KOPT-K1 (cell line): ENCODE measurements at regions not wholly inside any gene's neighbourhood (a gene's known extent, or its start where the extent isn't known, plus 50 kb on each side); places are given as distances from the start of the nearest gene placed in this dataset.
A peak's percentile ranks its signal among the peaks of the same experiment; 100 is the strongest.

Source experiments
- H3K27ac ChIP-seq: fragments of 200-600 bp; sonication (generic); 2 replicates; pipeline ENCODE4 v1.5.1; 2016; ENCODE audit warnings: antibody characterized with exemption, mild to moderate bottlenecking, low read depth, low read length; ENCODE audit not compliant: poor library complexity, severe bottlenecking
- H3K36me3 ChIP-seq: fragments of 200-600 bp; sonication (generic); 2 replicates; pipeline ENCODE4 v1.5.1; 2017; ENCODE audit warnings: antibody characterized with exemption, mild to moderate bottlenecking, low read length, moderate library complexity; ENCODE audit not compliant: insufficient read depth
- H3K9me3 ChIP-seq: fragments of 200-600 bp; sonication (generic); 2 replicates; pipeline ENCODE4 v1.5.1; 2017; ENCODE audit warnings: antibody characterized with exemption, low read length, mild to moderate bottlenecking; ENCODE audit not compliant: insufficient read depth, poor library complexity, severe bottlenecking

DNA sequence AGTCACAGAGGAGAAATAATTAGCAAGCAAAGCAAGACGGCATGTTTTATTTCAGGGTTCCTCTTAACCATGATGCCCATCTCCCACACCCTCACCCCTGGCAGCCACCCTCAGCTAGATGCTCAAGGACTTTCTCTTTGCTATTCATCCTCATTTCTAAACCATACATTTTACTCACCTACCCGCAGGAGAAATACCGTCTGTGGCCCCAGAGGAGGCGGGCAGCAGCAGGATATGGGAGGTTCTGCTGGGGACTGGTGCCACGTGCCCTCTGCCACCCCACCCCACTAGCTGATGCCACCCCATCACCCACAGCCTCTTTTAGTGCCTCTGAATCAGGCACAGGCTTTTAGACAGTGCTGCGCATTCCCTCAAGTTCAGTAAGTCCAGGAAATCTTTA, 168.7 kb upstream of the ITGB1 start:
- Histone ChIP-seq H3K36me3 (no peaks in the 10 kb centered on the region), H3K9me3 (no peaks in the 10 kb centered on the region), H3K27ac (peak overlapping the region; percentile 59)

DNA sequence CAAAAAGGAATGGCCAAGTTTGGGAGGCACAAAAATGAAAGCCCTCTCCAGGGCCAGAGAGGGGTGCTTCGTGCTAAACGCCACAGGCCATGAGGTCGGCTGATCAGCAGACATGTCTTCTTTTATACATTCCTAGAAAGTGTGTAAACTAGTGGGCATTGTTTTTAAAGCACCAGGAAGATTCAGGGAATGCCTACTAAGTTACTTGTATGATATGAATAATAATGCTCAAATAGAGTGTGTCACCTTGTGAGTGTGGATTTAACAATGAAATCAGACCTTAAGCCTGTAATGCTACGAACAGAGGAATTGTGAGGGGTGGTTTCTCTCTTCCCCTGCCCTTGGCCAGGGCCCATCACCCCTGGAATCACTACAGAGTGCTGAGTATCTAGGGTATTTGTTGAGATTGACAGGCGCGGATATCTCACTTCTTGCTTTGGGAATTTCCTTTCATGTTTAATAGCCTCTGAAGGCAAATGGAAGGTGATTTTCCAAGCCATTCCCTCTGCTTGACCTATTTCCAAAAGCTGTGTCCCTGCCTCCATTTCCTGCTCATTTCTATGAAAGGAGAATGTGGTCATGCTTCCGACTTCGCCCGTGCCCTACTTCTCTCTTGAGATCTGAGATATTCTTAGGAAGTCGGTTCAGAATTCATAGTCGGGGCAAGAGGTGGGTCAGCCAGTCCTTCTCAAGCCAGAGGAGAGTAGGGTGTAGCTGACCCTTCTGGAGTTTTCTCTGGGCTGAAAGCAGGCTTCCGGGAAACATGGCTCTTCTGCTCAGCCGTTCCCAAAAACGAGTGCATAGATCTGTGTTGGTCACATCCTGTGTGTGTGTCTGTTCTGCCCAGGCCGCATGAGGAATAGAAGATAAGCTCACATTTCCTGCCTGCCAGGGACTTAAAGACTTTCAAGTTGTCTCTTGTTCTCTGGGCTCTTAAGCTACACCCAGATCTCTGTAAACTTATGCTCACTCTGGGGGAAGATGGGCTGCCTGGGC, 167.8 kb upstream of the ITGB1 start:
- Histone ChIP-seq H3K9me3 (no peaks in the 10 kb centered on the region), H3K36me3 (no peaks in the 10 kb centered on the region), H3K27ac (peak overlapping the region; percentile 59)

DNA sequence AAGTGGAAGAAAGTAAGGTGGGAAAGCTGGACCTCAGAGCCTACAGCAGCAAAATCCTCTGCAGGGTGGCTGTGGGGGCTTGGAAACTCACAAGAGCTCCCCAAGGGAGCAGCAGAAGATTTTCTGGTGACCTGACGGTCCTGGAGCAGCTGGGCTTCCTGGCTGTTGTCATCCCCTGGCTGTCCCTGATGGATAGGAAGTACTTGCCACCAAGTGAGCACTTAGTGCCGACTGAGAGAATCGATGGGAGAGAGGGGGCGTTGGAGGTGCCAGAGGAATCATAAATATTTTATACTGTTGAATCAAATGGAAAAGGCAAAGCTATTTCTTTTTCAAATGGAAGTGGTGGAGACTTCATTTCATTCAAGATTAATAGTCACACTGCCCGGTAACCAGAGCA, 167.1 kb upstream of the ITGB1 start:
- H3K36me3 ChIP-seq: no peaks in the 10 kb centered on the region
- no peaks in the 10 kb centered on the region for H3K9me3 ChIP-seq
- H3K27ac ChIP-seq: no peak overlapping the region

DNA sequence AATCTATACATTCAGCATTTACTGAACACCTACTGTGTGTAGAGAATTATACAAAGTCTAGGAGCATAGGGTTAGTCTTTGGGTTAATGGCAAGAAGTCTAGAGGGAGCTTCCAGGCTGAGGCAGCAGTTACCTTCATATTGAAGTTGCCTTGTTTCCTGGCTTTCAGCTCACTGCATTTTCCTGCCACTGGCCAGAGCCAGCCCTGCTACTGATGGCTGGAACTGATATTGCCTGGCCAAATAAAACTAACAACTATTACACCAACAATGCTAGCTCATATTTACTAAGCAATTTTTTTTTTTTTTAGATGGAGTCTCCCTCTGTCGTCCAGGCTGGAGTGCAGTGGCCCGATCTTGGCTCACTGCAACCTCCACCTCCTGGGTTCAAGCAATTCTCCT, 165.7 kb upstream of the ITGB1 start:
- Histone ChIP-seq H3K9me3 (no peaks in the 10 kb centered on the region), H3K27ac (no peak overlapping the region), H3K36me3 (no peaks in the 10 kb centered on the region)

DNA sequence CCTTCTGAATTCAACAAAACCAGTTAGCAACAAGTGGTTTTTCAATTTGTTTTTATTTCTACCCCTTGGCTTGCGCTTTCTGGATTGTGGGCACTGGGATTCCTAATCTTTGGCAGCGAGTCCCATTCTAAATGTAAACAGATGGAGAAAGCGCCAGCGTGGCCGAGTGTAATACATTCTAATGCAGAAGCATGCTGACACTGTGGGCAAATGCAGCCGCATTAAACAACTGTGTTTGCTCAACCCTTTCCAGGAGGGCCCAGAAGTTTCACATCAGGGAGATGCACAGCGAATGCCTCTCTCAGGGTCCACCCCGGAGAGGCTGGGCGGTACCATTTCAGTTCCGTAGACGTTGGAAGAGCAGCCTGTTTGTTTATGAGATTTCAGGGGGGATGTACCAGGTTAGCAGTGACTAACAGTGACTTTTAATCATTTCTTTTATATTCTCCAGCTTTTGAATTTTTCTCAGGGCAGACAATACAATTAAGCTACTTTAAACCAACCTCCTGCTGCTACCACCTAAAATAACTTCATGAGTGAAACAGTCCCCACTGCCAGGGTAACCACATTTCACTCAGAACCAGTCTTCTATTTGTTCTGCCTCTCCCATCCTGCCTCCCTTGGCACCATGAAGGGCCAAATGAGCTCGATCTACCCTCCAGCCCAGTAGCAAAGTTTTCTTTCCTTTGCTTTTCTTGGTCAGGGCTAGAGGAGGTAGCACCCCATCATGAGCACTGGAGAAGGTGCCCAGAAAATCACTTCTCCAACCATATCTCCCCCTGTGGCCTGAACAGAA, 164.2 kb upstream of the ITGB1 start:
- no peaks in the 10 kb centered on the region for H3K9me3 ChIP-seq
- no peak overlapping the region for H3K27ac ChIP-seq
- no peaks in the 10 kb centered on the region for H3K36me3 ChIP-seq

DNA sequence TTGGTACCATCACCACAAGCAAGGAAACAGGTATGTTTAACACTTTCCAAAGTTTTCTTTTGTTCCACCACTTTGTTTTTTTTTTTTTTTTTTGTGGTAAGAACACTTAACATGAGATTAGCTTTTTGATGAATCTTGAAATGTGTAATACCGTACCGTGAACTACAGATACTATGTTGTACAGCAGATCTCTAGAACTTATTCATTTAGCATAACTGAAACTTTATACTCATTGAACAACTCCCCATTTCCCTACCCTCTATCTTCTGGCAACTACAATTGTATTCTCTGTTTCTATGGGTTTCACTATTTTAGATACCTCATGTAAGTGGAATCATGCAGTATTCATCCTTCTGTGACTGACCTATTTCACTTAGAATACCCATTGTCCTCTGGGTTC, 162.7 kb upstream of the ITGB1 start:
- no peak overlapping the region for H3K27ac ChIP-seq
- H3K36me3 ChIP-seq: no peaks in the 10 kb centered on the region

DNA sequence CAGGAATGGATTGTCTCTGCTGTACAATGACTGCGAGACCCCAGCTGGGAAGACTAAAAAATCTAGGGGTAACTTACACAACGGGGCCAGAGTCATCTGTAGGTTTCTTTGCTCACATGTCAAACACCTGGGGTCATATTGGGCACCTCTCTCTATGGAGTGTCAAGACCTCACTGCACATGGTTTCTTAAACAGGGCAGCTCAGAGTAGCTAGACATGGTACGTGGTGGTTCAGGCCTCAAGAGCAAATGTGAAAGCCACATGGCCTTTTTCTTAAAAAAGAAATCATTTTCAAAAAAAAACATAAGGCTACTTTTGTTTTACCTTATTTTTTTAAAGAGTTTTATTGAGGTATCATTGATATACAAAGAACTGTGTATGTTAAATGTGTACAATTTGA, 162.2 kb upstream of the ITGB1 start:
- Histone ChIP-seq H3K27ac (no peak overlapping the region), H3K9me3 (no peaks in the 10 kb centered on the region), H3K36me3 (no peaks in the 10 kb centered on the region)

More for the DNA sequence above, 162.7 kb upstream of the ITGB1 start:
- no peaks in the 10 kb centered on the region for H3K9me3 ChIP-seq

DNA sequence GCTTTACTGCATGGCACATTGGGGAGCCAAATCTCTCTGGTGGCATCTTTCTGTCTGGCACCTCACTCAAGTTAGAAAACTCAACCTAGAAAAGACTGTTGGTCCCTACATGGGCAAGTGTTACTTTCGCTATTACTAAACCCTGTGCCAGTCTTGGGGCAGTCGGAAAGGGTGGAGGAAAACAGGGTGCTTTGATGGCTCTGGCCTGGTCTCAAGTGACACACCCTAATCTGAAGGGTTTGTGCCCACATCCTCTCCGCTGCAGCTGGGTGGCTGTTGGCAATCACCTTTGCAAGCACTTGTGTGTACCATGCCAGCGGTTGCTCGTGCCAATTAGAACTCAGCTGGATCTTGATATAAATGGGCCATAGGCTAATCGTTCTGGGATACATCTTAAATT, 159.8 kb upstream of the ITGB1 start:
- Histone ChIP-seq H3K9me3 (no peaks in the 10 kb centered on the region), H3K27ac (no peak overlapping the region), H3K36me3 (no peaks in the 10 kb centered on the region)

DNA sequence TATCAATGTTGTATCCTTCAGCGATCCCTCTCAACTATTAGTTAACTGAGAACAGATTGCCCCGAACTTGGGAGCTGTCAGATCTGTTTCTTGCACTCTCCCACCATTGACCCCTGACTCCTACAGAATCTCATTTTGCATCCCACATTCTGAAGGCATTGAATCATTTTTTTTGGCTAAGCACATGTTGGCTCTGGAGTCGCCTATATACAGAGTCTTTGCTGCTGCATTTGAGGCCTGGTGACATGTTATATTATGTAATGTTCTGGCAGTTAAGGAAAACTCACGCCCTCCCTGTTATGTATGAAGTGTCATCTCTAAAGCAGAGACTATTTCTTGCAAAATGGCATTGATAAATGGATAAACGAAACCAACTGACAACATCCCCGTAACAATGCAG, 159.2 kb upstream of the ITGB1 start:
- no peaks in the 10 kb centered on the region for H3K36me3 ChIP-seq
- no peaks in the 10 kb centered on the region for H3K9me3 ChIP-seq
- no peak overlapping the region for H3K27ac ChIP-seq

DNA sequence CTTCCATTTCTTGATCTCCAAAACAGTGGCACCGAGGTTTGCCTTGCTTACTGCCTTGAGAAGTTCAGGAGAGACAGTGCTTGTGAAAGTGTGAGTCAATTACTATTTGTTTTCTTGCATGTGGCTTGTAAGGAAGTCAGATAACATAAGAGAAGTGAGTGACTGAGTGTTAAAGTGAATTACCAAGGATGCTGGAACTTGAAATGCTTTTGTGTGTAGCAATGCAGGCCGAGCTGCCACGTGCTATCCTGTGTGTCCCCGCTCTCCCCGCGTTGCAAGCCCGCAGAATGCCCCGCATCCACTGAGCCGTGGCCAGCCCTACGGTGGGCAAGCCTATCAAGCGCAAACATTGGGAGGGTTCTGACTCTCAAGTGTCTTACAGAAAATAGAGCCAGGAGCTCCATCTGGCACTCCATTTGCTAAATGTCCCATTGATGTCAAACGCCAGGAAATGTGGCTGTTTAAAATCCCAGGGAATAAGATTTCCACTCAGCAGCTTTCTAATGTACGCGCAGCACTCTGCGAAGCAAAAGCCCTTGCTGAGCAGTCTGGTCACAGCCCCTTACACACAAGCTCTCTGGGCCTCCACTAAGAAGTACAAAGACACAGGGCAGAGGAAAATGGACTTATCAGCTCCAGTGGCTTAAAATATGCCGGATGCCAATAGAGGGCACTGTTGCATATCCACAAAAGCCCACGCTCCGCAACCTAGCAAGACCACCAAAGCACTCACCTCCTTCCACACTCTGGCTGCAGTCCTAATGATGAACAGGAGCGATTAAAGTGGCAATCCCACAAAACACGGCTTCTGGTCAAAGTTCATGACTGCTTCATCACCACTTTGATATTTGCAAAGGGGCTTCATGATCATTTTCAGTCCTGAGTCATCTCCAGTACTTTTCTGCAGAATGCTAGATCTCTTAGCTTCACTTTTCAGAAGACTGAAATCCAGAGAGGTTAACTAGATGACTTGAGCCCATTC, 158.0 kb upstream of the ITGB1 start:
- Histone ChIP-seq H3K36me3 (no peaks in the 10 kb centered on the region), H3K9me3 (no peaks in the 10 kb centered on the region), H3K27ac (no peak overlapping the region)

DNA sequence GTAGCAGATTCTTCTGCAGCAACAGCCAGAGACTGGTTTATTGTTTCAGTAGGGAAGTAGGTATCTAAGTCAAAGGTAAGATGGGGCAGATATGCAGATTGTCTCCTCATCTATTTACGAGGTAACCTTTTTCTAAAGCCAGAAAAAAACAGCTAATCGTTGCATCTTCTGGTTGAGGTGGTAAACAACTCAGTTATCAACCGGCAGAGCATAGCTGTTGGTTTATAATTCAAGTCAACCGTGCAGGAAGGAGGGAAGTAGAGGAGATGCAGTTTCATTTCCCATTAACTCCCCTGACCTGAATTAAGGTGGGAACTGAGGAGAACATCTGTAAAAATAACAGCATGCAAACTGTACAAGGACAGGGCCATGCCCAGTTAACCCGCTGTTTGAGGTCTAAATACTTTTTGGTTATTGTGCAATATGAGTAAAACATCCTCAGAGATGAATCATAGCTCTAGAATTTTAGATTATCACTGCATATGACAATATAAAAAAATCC, 156.5 kb upstream of the ITGB1 start:
- Histone ChIP-seq H3K9me3 (no peaks in the 10 kb centered on the region), H3K27ac (no peak overlapping the region), H3K36me3 (no peaks in the 10 kb centered on the region)

DNA sequence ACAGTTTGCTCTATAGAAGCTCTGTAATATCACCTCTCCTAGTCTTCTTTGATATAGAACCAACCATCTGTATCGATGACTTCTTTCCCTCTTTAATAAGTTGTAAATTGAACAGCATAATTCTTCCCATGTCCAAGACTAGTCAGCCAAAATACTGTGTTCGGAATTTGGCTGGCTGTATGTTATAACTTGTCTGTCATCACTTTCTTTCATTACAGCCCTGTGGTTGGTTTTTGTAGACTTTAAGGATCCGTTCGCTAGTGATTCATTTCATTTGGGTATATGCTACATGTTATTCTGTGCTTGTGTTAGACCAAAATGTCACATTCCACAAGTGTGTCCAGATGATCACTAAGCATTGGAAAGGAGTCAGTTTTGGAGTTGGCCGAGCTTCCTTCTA, 155.4 kb upstream of the ITGB1 start:
- Histone ChIP-seq H3K27ac (no peak overlapping the region), H3K36me3 (no peaks in the 10 kb centered on the region), H3K9me3 (no peaks in the 10 kb centered on the region)

DNA sequence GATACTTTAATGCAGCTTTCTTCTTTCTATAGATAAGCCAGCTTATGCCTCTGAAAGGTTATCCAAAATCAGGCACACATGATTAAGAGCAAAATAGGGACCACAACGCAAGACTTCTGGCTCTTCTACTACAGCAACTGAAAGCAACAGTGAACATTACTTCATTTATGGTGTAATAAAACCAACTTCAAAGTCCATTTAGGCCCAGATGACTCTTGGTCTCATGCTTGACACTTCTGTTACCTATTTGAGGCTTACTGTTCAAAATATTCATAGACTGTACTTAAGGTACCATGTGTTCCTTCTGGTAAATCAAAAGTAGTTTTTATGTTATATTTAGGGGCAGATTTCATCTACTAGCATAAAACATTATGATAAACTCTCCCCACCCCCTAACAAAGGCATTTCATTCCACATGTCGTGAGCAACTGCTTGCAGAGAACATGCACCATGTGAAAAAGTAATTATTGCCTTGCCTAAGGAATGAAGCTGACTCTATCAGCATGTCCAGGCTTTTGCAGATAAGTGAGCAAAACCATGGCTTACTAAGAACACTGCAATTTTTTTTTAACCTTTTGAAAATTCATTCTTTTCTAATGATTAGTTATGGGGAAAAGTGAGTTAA, 154.9 kb upstream of the ITGB1 start:
- Histone ChIP-seq H3K36me3 (no peaks in the 10 kb centered on the region), H3K27ac (no peak overlapping the region), H3K9me3 (no peaks in the 10 kb centered on the region)

DNA sequence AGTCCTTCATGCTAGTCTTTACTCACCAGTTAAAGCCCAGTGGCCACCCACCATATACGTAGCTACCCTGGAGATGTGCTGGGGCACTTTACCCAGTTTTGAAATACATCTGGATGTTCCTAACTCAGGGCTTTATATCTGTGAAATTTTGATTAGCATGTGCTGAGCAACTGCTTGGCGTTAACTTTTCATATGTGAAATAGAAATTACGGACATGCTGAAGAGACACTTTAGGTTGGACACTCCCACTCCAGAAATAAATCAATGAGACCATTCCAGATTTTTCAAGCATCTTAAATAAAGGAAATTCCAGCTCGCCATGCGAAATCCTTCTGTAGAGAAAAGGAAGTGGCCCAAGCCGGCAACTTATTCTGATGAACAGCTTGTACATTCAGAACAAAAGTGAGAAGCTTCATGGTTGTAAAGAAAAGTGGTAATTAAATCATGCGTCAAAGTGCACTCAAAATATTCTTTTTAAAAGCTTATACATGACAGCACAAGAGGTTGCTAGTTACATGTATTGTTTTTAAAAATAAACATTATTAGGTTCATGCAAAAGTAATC, 153.5 kb upstream of the ITGB1 start:
- no peaks in the 10 kb centered on the region for H3K9me3 ChIP-seq
- no peaks in the 10 kb centered on the region for H3K36me3 ChIP-seq
- H3K27ac ChIP-seq: no peak overlapping the region
